CD4-positive, alpha-beta T cell (primary cell): ENCODE measurements at regions not wholly inside any gene's neighbourhood (a gene's known extent, or its start where the extent isn't known, plus 50 kb on each side); places are given as distances from the start of the nearest gene placed in this dataset.

Experiments
- ATAC-seq: fragments of 200-7000 bp; cut with Tn5 transposase; one replicate; pipeline ENCODE4 v1.10.0; 2022; ENCODE audit warnings: mild to moderate bottlenecking; ENCODE audit not compliant: poor library complexity
- CTCF ChIA-PET: fragments of 350-600 bp; sonication (Branson Sonifier 250); formaldehyde crosslinking; loops from one replicate; lab custom pipeline; 2021; ENCODE audit warnings: antibody characterized with exemption, inconsistent platforms; lab: Charles Lee
- POLR2A ChIA-PET: fragments of 350-600 bp; sonication (Branson Sonifier 250); formaldehyde crosslinking; loops from one replicate; lab custom pipeline; 2021; ENCODE audit warnings: antibody characterized with exemption, inconsistent platforms; lab: Charles Lee
- DNase-seq, 14 experiments: peaks; one replicate each; pipeline ENCODE4 v3.0.0-alpha.2; 2013 to 2020; ENCODE audit warnings: mixed read lengths in 2 of 14
- H3K27ac ChIP-seq, 2 donors: one replicate each; pipeline versions ENCODE4 v1.5.1 to v1.7.0; 2013; ENCODE audit warnings: low read length in 2 of 2, low read depth in 1 of 2, mild to moderate bottlenecking in 1 of 2
- H3K27me3 ChIP-seq, 2 experiments: 1 replicate in 1 of 2; 2 replicates in 1 of 2; pipeline versions ENCODE4 v1.6.1 to v1.7.0; 2013; ENCODE audit warnings: low read length in 2 of 2, control low read depth in 1 of 2, mild to moderate bottlenecking in 1 of 2, moderate library complexity in 1 of 2; ENCODE audit not compliant: insufficient read depth in 2 of 2, control insufficient read depth in 1 of 2
- H3K36me3 ChIP-seq: one replicate; pipeline ENCODE4 v1.6.1; 2013; ENCODE audit warnings: low read length, control low read depth; ENCODE audit not compliant: insufficient read depth
- H3K4me1 ChIP-seq: one replicate; pipeline ENCODE4 v1.6.1; 2013; ENCODE audit warnings: low read length, control low read depth; ENCODE audit not compliant: insufficient read depth
- H3K4me3 ChIP-seq: one replicate; pipeline ENCODE4 v1.5.1; 2013; ENCODE audit warnings: mild to moderate bottlenecking, low read length, moderate library complexity
- H3K9me3 ChIP-seq, 2 experiments: 1 replicate in 1 of 2; 2 replicates in 1 of 2; pipeline versions ENCODE4 v1.6.1 to v1.7.0; 2013; ENCODE audit warnings: low read length in 2 of 2, mild to moderate bottlenecking in 2 of 2, control low read depth in 1 of 2, moderate library complexity in 1 of 2; ENCODE audit not compliant: control insufficient read depth in 1 of 2, insufficient read depth in 1 of 2
- H3K27ac Mint-ChIP-seq: one replicate; pipeline ENCODE4 v1.8.0; 2020; ENCODE audit warnings: mixed read lengths
- H3K27me3 Mint-ChIP-seq: one replicate; pipeline ENCODE4 v1.8.0; 2021; ENCODE audit warnings: mixed read lengths
- H3K36me3 Mint-ChIP-seq: one replicate; pipeline ENCODE4 v1.8.0; 2021; ENCODE audit warnings: low read depth, mixed read lengths
- H3K4me1 Mint-ChIP-seq: one replicate; pipeline ENCODE4 v1.8.0; 2021; ENCODE audit warnings: low read depth, mixed read lengths
- H3K4me3 Mint-ChIP-seq: one replicate; pipeline ENCODE4 v1.8.0; 2020; ENCODE audit warnings: mild to moderate bottlenecking, mixed read lengths
- H3K9me3 Mint-ChIP-seq: one replicate; pipeline ENCODE4 v1.8.0; 2020; ENCODE audit warnings: mixed read lengths
- CTCF ChIP-seq: fragments of 200-600 bp; IDR thresholded peaks from one replicate; pipeline ENCODE4 v1.8.0; 2022; ENCODE audit warnings: antibody characterized with exemption, mild to moderate bottlenecking
- intact Hi-C, 2 experiments: fragments of 100-400 bp; cut with DNase I in 1 of 2; cut with micrococcal nuclease in 1 of 2; formaldehyde crosslinking; loops; one replicate each; pipeline versions ENCODE4 v1.15.1 to v1.9.0; 2023 to 2025; cut with DNase I, micrococcal nuclease

GRCh38 chr20:48300529-48300928, 515.2 kb upstream of the SULF2 start:
- ChIA-PET CTCF (no interaction called here), POLR2A (no interaction called here)
- H3K27me3 Mint-ChIP-seq, result peaks cover 26% of the 10 kb centered on the region
- no peaks in the 10 kb centered on the region for H3K4me1 Mint-ChIP-seq
- H3K27ac ChIP-seq, result no peak overlapping the region
- TF ChIP-seq CTCF, result no peak
- H3K27me3 ChIP-seq, result peaks cover 4 to 6% of the 10 kb centered on the region in 2 experiments
- no peaks in the 10 kb centered on the region for H3K36me3 ChIP-seq
- no peak overlapping the region for H3K27ac Mint-ChIP-seq
- H3K9me3 ChIP-seq, result peaks cover 0 to 3% of the 10 kb centered on the region in 2 experiments
- intact Hi-C loops, result no loop called here
- no peaks in the 10 kb centered on the region for H3K36me3 Mint-ChIP-seq
- no peak overlapping the region for H3K4me3 ChIP-seq
- H3K4me1 ChIP-seq, result no peaks in the 10 kb centered on the region
- no peak overlapping the region for H3K4me3 Mint-ChIP-seq
- ATAC-seq (no peak), DNase-seq (no peak)
- no peaks in the 10 kb centered on the region for H3K9me3 Mint-ChIP-seq

DNA sequence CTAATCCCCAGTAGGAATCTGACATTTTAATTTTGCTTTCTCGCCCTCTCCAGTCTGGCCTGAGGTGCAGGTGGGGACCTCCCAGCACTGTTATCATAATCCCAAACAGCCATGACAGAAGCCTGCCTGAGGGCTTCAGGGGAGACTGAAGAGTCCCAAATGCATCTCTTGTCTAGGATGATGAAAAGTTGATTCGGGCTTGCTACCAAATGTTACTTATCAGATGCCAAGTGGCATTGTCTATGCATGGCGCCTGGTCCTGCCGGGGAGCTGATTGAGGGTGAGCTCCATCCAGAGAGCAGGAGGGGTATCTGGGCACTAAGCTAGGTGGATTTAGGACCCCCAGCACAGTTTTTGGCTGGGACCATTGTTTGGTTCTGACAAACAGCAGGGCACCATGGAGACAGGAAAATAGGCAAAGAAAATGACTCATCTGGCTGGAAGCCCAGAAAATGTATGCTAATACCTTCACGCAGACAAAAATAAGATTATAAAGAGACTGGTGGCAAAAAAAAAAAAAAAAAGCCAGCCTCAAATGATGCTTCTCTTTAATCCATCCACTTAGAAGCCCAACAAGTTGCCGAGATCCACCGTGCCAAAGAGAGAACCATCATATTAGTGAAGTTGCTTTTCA, 513.7 kb upstream of the SULF2 start:
- intact Hi-C loops, result no loop called here
- DNase-seq (no peak), ATAC-seq (no peak)
- H3K27ac ChIP-seq, result no peak overlapping the region
- Mint-ChIP-seq H3K4me3 (no peak overlapping the region), H3K36me3 (no peaks in the 10 kb centered on the region), H3K9me3 (no peaks in the 10 kb centered on the region), H3K27ac (no peak overlapping the region), H3K4me1 (no peaks in the 10 kb centered on the region), H3K27me3 (peaks cover 29% of the 10 kb centered on the region)
- no peaks in the 10 kb centered on the region for H3K36me3 ChIP-seq
- peaks cover 0 to 3% of the 10 kb centered on the region in 2 experiments for H3K9me3 ChIP-seq
- H3K4me1 ChIP-seq, result no peaks in the 10 kb centered on the region
- ChIA-PET POLR2A (no interaction called here), CTCF (no interaction called here)
- TF ChIP-seq CTCF, result no peak
- no peak overlapping the region for H3K4me3 ChIP-seq
- peaks cover 4 to 5% of the 10 kb centered on the region in 2 experiments for H3K27me3 ChIP-seq

DNA sequence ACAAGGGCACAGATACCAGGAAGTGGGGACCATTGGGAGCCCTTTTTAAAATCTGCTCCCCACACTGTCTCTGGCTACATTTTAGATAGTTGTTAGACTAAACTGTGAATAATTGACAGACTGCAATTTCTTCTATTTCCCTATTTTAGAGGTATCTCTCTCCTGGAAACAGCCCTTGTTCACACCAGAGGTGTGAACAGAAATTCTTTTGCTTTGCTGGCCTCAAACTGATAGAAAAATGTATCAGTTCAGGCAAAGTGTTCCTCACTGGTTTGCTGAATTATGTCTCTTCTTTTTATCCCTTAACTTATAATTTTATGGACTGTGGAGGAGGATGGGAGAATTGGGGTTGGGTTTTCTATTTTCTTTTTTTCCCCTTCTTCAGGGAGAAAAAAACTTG, 513.2 kb upstream of the SULF2 start:
- no peaks in the 10 kb centered on the region for H3K36me3 ChIP-seq
- no peaks in the 10 kb centered on the region for H3K4me1 ChIP-seq
- H3K4me3 Mint-ChIP-seq, result no peak overlapping the region
- CTCF ChIA-PET, result no interaction called here
- TF ChIP-seq CTCF, result no peak
- no peak overlapping the region for H3K4me3 ChIP-seq
- no peak overlapping the region for H3K27ac Mint-ChIP-seq
- H3K9me3 ChIP-seq, result peaks cover 0 to 3% of the 10 kb centered on the region in 2 experiments
- peaks cover 2 to 5% of the 10 kb centered on the region in 2 experiments for H3K27me3 ChIP-seq
- POLR2A ChIA-PET, result no interaction called here
- DNase-seq, result no peak
- ATAC-seq, result no peak
- intact Hi-C loops, result no loop called here
- no peaks in the 10 kb centered on the region for H3K36me3 Mint-ChIP-seq
- H3K4me1 Mint-ChIP-seq, result no peaks in the 10 kb centered on the region
- no peak overlapping the region for H3K27ac ChIP-seq
- H3K27me3 Mint-ChIP-seq, result peaks cover 29% of the 10 kb centered on the region
- no peaks in the 10 kb centered on the region for H3K9me3 Mint-ChIP-seq
